UCSD-AML1 (cell line): ENCODE measurements at regions not wholly inside any gene's neighbourhood (a gene's known extent, or its start where the extent isn't known, plus 50 kb on each side); places are given as distances from the start of the nearest gene placed in this dataset.
"Not testable (repeated sequence)": the region's sequence is repeated elsewhere in the genome, so short reads cannot be mapped to it uniquely, and the experiment has no call there.

Experiments
- DNase-seq: peaks from one replicate; lab custom pipeline; 2025; ENCODE audit not compliant: unreplicated experiment; lab: John Stamatoyannopoulos, UW

DNA sequence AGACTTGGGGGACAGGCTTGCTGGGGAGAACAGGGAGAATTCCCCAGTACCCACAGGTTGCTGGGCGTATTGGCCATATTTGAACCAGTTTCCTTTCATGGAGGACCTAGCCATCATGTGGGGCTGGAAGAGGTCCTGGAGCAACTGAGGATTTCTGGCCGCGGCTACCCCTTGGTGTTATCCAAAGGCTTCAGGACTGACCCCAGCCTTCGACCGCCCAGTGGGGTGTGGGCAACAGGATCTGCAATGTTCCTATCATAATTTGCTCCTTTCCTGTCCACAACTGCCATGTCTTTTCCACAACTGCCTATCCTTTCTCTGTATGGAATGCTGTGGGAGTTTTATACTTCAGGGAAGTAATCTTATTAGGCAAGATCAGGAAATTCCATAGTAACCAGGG lies 1053.6 kb upstream of the SLC39A10 start:
- DNase-seq = peak; percentile 1

DNA sequence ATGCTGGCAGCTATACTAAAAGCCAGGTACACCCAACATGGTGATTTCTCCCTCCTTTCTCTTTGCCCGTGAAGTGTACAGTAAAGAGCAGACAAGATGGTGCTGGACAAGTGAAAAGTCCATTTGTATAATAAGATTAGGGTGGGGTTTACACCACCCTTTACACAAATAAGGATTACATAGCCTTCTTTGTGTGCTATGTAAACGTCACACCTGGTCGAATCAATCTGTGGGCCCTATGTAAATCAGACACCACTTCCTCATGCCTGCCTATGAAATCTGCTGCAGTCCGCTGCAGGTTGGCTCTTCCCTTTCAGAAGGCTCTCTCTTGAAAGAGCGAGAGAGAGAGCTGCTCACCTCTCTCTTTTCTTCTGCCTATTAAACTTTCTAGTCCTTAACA lies 1054.3 kb upstream of the SLC39A10 start:
- no peak for DNase-seq

DNA sequence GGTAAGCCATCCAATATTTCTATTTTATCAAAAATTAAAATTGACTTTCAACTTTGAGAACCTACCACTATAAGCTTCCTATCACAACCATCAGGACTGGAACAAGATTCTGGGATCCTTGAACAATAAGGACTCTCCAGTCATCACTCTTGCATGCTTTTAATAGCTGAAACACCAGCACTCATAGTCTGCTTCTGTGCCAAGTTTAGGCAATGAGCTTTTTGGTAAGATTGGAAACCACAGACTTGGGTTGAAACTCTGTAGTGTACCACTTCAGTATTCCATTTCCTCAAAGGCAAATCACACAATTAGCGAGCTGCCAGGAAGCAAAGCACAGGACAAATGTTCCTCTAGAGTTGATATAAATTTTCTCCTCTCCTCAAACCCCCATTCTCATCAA lies 1065.8 kb upstream of the SLC39A10 start:
- DNase-seq = no peak

DNA sequence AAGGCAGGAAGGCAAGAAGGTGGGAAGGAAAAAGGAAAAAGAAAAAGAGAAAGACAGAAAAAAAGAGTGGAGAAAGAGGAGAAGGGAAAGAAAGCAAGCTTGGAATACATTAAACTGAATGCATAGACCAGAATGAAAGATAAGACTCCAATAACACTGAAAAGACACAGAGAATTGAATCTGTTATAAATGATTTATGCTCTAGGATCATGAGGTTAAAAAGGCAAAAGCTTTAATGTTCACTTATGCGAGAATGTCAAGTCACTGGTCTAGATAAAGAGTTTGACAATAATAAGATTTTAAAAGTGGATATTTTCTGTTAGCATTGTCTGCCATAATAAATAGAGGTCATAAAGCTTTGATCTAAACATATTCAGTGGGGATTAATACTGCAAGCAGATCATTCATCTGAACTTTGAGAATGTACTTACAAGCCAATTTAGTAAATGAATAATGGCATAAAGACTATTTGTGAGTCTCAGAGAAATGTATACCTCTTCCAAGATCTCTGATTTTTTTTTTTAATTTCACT lies 1069.2 kb upstream of the SLC39A10 start:
- DNase-seq = no peak

DNA sequence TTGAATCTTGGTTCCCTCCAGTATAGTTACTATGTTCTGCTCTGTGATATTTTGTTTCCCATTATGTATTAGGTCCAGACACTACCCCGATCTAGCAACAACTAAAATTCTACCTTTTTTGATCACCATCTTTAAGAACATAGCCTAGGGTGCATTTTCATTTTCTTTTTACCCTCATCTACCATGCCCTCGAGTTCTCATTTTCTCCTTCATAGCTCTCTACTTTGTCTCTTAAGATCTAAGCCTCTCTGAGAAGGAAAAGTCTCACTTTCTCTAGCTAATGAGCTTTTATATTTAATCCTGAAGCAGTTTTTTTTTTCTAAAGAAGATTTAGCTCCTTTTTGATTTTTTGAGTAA lies 1089.4 kb upstream of the SLC39A10 start:
- DNase-seq = no peak

DNA sequence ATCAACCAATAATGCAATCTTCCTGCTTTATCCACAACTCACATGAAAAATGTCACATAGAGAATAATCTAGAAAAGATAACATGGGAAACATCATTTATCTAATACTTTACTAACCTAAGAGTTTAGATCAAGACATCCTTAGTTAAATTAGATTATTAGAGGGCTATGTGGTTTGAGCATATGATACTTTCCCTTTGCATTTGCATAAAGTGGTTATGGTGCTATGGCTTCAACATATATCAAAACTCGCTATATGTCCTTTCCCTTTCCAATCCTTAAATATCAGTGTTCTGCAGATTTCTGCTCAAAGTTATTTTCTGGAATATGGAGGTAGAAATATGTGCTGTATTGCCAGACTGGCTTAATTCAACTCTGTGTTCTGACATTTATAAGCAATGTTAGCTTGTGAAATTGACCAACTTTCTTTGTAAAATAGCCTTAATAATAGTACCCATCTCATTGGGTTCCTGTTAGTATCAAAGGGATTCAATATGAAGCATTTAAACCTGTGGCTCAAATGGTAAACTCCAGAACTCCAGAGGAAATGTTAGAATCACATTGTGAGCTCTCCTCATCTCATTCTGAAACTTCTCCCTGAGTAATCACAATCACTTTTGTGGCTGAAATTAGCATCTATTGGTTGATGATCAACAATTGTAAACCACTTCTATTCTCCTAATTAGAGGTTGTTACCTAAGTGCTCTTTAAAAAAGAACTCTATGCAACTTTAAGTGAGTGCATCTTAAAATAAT lies 1089.9 kb upstream of the SLC39A10 start:
- no peak for DNase-seq

DNA sequence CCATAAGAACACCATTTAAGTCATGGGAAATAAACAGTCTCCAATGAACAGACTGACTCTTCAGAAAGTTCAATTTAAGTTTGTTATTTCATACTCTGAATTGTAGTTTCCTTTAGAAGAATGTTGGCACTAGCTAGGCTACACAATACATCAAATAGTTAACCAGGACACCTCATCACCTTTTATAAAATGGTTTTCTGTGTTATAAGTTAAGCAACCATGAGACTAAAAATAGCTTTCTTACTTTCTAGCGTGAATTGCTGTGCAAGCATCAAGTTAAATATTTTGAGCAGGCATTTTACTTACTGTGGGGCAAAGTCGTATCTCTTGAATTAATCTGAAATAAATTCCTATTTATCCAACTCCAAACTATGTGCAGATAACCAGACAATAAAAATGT lies 1092.6 kb upstream of the SLC39A10 start:
- no peak for DNase-seq

DNA sequence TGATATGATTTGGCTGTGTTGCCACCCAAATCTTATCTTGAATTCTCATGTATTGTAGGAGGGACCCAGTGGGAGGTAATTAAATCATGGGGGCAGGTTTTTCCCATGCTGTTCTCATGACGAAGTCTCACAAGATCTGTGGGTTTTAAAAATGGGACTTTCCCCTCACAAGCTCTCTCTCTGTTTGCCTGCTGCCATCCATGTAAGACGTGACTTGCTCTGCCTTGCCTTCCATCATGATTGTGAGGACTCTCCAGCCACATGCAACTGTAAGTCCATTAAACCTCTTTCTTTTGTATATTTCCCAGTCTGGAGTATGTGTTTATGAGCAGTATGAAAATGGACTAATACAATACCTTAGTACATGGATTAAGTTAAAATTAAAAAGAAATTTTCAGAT lies 1094.7 kb upstream of the SLC39A10 start:
- DNase-seq = no peak

DNA sequence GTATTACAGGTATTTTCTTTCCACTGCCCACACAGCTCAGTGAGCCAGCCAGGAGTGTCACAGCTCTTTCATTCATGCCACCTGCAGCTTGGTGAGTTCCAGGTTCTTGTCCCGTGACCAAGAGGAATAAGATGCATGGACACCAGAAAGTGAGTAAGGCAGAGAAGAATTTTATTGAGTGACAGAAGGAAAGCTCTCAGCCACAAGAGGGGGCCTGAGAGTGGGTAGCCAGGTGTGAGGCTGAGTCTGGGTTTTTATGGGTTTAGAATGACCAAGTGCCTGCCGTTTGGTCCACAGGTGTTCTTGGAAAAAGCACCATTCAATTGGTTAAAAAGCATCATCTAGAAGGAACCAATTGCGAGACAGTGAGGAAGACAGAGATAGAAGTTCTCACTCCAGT lies 1097.1 kb upstream of the SLC39A10 start:
- peak; percentile 4 for DNase-seq

DNA sequence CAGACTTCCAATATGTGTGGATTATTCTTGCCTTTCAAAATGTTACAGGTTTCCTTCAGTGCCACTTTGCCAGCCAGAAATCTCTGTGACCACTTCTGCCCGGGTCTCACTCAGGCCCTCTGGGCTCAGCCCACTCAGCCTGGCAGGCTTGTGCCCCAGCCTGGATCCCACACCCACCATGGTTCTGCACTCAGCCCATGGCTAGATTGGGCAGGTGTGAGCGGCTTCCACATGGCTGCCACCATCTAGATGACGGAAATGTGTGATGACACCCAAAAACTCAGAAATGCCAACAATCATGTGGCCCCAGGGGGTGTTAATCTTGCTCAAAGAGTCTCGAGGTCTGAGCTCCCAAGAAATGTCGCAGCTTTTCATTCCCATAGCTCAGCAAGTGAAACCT lies 1097.5 kb upstream of the SLC39A10 start:
- no peak for DNase-seq

DNA sequence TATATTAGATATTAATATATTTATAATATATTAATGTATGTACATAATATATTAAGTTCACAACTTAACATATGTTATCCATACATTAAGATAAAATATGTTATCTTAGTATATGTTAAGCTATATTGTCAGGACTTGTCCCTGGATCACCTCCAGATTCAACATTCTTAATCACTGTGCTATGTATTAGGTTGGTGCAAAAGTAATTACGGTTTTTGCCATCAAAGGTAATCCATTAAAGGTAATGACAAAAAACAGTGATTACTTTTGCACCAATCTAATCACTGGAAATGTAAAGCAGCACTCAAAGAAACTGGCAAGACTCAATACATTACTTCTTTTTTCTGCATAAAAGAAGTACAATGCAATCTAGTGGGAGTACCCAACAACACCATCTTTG lies 1099.0 kb upstream of the SLC39A10 start:
- no peak for DNase-seq

DNA sequence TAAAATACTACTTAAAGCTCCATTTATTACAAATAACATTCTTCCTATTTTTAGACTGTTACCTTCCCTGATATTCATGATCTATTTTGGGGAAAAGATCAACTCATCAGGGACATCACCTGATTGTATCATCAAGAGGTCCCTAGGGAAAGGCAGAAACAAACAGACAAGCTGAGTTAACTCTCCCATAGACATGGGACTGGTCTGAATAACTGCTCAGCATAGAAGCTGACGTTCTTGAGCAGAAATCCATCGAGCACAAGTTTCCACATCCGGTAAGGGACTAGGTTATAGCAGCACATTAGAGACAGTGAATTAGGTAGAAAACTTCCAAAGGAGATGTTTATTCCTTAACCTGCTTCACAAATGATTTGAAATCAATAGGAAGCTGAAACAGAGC lies 1100.4 kb upstream of the SLC39A10 start:
- DNase-seq = no peak

DNA sequence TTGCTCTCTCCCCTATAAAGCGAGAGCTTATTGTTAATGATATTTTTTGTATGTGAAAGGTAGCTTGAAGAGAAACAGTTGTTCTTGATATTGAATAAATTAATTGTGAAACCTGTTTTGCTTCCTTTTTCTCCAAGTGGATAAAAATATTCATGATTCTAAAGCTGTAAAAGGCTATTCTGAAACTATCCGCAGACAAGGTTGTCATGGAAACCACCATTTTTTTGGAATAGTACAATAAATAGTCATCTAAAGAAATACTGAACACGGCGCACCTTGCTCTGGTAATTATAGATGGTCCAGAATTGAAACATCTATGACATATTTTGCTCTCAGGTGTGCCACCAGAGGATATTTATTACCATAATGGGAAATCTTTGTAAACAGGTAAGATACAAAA lies 1103.0 kb upstream of the SLC39A10 start:
- DNase-seq = no peak

DNA sequence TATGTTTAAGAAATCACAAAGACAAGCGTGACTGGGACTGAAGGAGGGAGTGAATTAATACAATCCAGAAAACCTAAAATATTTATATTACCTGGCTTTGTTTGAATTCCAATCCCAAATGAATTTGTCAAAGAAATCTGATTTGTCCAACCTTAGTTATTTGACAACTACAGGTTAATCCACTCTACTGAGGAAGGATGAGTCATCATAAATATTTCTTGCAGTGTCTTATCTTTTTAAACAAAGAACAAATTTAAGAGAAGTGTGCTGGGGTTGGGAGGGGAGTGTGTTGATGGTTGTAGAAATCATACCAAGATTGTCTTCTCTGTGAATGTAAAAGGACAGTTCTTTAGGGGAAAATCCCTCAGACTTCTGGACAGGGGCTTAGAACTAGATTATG lies 1106.3 kb upstream of the SLC39A10 start:
- DNase-seq = no peak

DNA sequence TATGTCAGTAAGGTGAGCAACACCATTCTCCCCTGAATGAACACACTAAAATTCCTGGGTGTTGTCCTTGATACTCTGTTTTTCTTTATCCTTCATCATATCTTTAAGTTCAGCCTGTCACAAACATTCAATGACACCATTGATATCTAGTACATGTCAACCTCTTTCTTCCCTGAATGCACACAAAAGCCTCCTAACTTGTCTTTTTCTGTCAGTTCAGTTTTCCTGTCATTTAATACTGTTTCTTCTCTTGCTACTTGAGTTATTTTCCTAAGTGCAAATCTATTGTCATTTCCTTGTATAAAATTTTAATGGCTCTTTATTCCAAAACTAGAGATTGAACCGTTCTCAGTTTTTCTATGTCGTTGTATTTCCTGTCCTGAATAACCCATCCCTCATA lies 1107.6 kb upstream of the SLC39A10 start:
- no peak for DNase-seq

DNA sequence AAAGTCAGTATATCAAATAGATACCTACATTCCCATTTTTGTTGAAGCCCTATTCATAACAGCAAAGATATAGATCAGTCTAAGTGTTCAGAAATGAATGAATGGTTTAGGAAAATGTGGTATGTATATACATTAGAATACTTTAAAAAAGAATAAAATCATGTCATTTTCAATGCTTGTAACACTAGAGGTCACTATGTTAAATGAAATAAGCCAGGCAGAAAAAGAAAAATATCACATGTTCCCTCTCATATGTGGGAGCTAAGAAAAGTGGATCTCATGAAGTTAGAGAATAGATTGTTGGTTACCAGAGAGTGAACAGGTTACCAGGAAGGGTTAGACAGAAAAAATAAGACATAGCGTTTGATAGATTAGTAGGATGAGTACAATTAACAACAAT lies 1111.0 kb upstream of the SLC39A10 start:
- DNase-seq = no peak

DNA sequence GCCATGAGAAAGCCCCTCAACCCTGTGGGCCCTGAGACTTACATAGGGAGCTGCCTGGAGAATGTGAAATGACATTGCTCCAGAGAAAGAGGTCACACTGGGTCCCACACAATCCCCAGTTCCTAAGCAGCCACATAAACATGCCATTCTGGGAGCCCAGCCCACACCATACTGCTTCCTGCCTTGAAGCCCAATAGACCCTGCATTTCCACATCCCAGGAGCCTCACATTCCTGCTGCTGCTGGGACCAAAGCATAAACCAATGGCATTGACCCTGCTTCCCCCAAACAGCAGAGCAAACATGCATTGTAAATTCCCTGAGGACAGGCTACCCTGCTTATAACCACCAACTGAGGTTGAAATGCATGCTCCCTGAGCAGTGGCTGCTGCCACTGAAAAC lies 1117.6 kb upstream of the SLC39A10 start:
- DNase-seq = peak; percentile 0

DNA sequence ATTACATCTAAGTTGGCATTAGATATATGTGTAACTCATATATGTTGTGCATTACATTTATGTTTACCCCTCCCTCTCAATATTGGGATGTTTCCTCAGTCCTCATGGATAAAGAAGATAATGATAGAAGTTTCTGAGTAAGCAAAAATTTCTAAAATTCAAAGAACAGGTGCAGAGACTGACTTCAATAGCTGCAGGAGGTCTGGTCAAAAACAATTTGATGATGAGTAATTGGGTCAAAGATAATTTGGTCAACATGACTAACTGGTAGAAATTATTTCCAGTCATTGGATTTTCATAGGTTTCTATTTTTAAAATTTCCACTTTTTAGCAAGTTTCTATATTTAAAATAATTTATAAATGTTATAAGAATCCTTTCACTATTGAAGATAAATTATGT lies 1130.9 kb upstream of the SLC39A10 start:
- no peak for DNase-seq

DNA sequence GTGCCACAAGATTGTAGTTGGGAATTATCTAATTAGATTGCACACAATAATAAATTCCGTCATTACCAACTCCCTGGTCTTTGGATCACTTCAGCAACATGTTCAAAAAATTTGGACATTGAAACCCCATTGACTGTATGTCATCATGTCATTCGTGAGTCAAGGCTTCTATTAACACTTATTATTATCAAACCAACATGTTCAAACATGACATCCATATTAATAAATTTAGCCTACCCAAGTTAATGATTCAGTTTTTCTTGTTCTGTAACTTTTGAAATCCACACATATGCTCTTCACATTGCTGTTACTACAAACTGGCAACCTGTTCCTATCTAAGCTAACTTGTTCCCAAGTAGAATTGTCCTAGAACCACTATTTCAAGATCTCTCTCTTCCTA lies 1142.7 kb upstream of the SLC39A10 start:
- DNase-seq = no peak

DNA sequence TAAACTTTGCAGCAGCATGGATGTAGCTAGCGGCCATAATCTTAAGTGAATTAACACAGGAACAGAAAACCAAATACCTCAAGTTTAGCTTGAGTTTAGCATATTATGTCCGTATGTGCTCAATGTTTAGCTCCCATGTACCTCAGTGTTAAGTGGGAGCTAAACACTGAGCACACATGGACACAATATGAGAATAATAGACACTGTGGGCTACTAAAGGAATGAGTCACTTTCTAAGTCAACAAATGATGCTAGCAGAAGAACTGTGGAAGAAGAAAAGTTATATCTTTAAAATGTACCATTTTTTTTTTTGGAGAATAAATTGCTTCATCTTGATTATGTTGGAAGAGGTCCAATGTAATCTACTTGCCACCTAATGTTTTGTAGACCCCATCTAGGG lies 1146.0 kb upstream of the SLC39A10 start:
- not testable (repeated sequence) for DNase-seq

DNA sequence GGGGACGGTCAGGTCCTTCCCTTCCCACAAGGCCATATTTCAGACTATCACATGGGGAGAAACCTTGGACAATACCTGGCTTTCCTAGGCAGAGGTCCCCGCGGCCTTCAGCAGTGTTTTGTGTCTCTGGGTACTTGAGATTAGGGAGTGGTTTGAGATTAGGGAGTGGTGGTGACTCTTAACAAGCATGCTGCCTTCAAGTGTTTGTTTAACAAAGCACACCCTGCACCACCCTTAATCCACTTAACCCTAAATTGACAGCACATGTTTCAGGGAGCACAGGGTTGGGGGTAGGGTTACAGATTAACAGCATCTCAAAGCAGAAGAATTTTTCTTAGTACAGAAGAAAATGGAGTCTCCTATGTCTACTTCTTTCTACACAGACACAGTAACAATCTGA lies 1152.2 kb upstream of the SLC39A10 start:
- DNase-seq = not testable (repeated sequence)

DNA sequence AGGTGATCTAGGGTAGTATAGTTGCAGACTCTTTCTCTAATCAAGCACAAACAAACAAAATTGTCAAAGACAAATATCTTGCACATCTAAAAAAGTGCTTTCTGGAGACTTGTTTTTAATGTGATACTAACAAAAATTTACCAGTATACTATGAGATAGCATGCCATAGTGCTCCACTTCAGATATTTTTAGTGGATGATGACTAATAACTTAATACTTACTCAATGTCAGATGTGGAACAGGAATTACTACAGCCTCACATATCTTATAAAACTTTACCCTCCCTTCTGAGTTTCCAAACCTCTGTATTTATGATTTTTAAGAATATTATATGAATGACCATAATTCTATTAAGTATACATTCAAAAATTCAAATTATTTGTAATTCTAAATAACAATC lies 1162.0 kb upstream of the SLC39A10 start:
- DNase-seq = no peak

DNA sequence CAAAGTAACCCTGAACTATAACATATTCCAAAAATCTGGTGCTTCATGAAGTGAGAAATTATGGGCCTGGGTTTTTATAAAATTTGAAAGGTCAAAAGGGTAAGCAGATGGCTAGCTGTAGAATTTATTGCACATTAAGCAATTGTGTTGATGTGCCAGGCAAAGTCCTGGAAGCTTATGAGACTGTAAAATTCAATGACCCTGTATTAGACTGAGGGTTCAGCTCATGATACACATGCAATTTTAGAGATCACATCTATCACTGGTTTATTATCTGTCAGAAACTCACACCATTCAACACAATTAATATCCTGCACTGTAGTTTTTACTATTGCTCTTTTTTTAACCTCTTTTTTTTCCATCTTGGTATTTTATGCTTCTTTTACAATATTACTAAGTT lies 1162.6 kb upstream of the SLC39A10 start:
- no peak for DNase-seq
